Activated B cell treated with CpG ODN at 0.5 μM for 24 hours (primary cell): ENCODE measurements at regions not wholly inside any gene's neighbourhood (a gene's known extent, or its start where the extent isn't known, plus 50 kb on each side); places are given as distances from the start of the nearest gene placed in this dataset.

ENCODE experiments used
- ATAC-seq: fragments of 200-7000 bp; cut with Tn5 transposase; one replicate; pipeline ENCODE4 v1.10.0; 2021; ENCODE audit warnings: low read depth, mild to moderate bottlenecking, moderate library complexity
- CTCF ChIA-PET: fragments of 350-600 bp; sonication (Branson Sonifier 250); formaldehyde crosslinking; loops from one replicate; lab custom pipeline; 2021; ENCODE audit warnings: antibody characterized with exemption; lab: Charles Lee
- POLR2A ChIA-PET: fragments of 350-600 bp; sonication (Branson Sonifier 250); formaldehyde crosslinking; loops from one replicate; lab custom pipeline; 2021; ENCODE audit warnings: antibody characterized with exemption; lab: Charles Lee
- DNase-seq: peaks from one replicate; pipeline ENCODE4 v3.0.0; 2022
- H3K27ac Mint-ChIP-seq: one replicate; pipeline ENCODE4 v1.8.0; 2020; ENCODE audit warnings: mixed read lengths
- H3K27me3 Mint-ChIP-seq: one replicate; pipeline ENCODE4 v1.8.0; 2021; ENCODE audit warnings: mixed read lengths
- H3K36me3 Mint-ChIP-seq: one replicate; pipeline ENCODE4 v1.8.0; 2021; ENCODE audit warnings: low read depth, mixed read lengths
- H3K4me1 Mint-ChIP-seq: one replicate; pipeline ENCODE4 v1.8.0; 2021; ENCODE audit warnings: mixed read lengths
- H3K4me3 Mint-ChIP-seq: one replicate; pipeline ENCODE4 v1.8.0; 2020; ENCODE audit warnings: mild to moderate bottlenecking, mixed read lengths
- H3K9me3 Mint-ChIP-seq: one replicate; pipeline ENCODE4 v1.8.0; 2020; ENCODE audit warnings: mixed read lengths
- CTCF ChIP-seq: fragments of 200-600 bp; IDR thresholded peaks from one replicate; pipeline ENCODE4 v1.8.0; 2022; ENCODE audit warnings: antibody characterized with exemption, mild to moderate bottlenecking
- intact Hi-C: fragments of 100-400 bp; cut with micrococcal nuclease; formaldehyde crosslinking; loops from one replicate; pipeline ENCODE4 v1.15.1; 2024

- ChIA-PET POLR2A (no interaction called here), CTCF (no interaction called here)
- ATAC-seq (no peak), DNase-seq (no peak)
- Mint-ChIP-seq H3K27me3 (no peaks in the 10 kb centered on the region), H3K4me1 (peaks cover 5% of the 10 kb centered on the region), H3K36me3 (no peaks in the 10 kb centered on the region), H3K27ac (no peak overlapping the region), H3K9me3 (no peaks in the 10 kb centered on the region), H3K4me3 (no peak overlapping the region)
- intact Hi-C loops: no loop called here
- no peak for TF ChIP-seq CTCF
Measured at GRCh38 chrX:43479070-43479469, 177.0 kb upstream of the MAOA start.

DNA sequence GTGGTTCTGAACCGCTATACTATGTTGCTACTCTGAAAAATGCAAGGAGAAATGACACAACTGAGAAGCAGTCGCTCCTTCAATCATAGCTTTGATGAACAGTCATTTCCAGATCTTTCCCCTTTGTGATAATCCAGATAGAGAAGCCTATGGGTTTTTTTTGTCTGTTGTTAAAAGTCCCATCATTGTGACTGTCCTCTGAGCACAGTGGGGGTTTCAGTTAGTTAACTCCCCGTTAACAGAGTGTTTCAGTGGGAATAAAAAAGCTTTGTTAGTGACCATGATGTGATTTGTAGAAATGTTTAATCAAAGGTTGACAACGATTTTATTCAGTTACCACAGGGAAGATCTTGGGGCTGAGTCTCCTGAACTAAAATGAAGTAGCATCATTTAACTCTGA, 176.2 kb upstream of the MAOA start:
- TF ChIP-seq CTCF: no peak
- ATAC-seq: no peak
- DNase-seq: no peak
- ChIA-PET CTCF (no interaction called here), POLR2A (no interaction called here)
- no peaks in the 10 kb centered on the region for H3K9me3 Mint-ChIP-seq
- H3K36me3 Mint-ChIP-seq: no peaks in the 10 kb centered on the region
- H3K27me3 Mint-ChIP-seq: no peaks in the 10 kb centered on the region
- intact Hi-C loops: no loop called here
- H3K4me1 Mint-ChIP-seq: peaks cover 5% of the 10 kb centered on the region
- H3K27ac Mint-ChIP-seq: no peak overlapping the region
- H3K4me3 Mint-ChIP-seq: no peak overlapping the region

DNA sequence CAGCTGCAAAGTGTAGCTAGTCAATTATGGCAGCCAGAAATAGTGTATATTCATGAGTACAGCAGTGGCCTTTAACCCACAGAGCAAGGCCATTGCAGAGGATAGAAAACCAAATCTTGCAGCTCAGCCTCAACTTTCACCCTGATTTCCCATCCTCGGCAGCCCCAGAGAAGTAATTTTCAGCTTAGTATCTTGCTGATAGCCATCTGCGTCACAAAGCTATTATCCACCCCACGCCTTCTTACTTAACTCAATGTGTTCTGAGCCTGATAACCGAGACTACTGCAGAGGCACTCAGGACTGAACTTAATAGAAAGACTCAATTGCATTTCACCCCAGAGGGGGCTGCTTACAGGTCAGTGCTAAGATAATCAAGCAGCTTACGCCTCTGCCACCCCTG, 174.5 kb upstream of the MAOA start:
- Mint-ChIP-seq H3K4me3 (no peak overlapping the region), H3K36me3 (no peaks in the 10 kb centered on the region), H3K9me3 (no peaks in the 10 kb centered on the region), H3K27ac (no peak overlapping the region), H3K4me1 (peaks cover 5% of the 10 kb centered on the region), H3K27me3 (no peaks in the 10 kb centered on the region)
- POLR2A ChIA-PET: no interaction called here
- DNase-seq (no peak), ATAC-seq (no peak)
- intact Hi-C loops: no loop called here
- CTCF ChIA-PET: no interaction called here
- no peak for TF ChIP-seq CTCF

DNA sequence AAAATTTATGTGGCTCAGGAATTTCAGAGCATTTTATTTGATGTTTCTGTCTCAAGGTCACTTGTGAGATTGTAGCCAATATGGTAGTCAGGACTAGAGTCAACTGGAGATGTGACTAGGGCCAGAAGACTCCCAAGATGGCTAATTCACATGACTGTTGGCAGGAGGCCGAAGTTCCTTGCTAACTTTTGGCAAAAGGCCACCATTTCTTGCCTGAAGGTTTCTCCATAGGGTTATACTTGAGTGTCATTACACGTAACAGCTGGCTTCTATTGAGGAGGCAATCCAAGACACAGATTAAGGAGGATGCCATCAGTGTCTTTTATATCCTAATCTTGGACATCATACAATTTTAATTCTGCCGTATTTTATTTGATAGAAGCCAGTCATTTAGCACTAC, 162.3 kb upstream of the MAOA start:
- no peaks in the 10 kb centered on the region for H3K4me1 Mint-ChIP-seq
- ATAC-seq: no peak
- no peaks in the 10 kb centered on the region for H3K36me3 Mint-ChIP-seq
- POLR2A ChIA-PET: no interaction called here
- no peaks in the 10 kb centered on the region for H3K9me3 Mint-ChIP-seq
- no peak for TF ChIP-seq CTCF
- CTCF ChIA-PET: no interaction called here
- intact Hi-C loops: no loop called here
- no peaks in the 10 kb centered on the region for H3K27me3 Mint-ChIP-seq
- no peak overlapping the region for H3K4me3 Mint-ChIP-seq
- H3K27ac Mint-ChIP-seq: no peak overlapping the region
- no peak for DNase-seq

DNA sequence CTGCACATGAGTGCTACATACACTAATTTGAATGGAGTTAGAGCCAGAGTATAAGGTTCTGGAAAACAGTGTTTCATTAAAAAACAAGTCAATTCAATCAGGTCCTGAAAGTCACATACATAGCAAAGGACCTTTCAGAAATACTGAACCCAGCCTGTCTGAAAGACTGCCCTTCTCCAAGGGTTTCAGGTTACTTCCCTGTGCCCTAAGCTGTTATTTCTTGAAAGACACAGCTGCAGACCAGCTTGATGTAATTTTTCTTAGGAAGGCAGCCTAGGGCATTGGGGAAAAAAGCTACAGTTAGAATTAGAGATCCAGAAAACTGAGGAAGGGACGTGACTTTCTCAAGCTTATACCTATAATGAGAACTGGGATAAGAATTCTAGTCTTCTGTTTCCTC, 155.9 kb upstream of the MAOA start:
- Mint-ChIP-seq H3K36me3 (no peaks in the 10 kb centered on the region), H3K9me3 (no peaks in the 10 kb centered on the region), H3K4me1 (peaks cover 4% of the 10 kb centered on the region), H3K27me3 (no peaks in the 10 kb centered on the region), H3K4me3 (no peak overlapping the region), H3K27ac (no peak overlapping the region)
- POLR2A ChIA-PET: no interaction called here
- DNase-seq: no peak
- no peak for TF ChIP-seq CTCF
- ATAC-seq: no peak
- CTCF ChIA-PET: no interaction called here
- intact Hi-C loops: no loop called here
